Stimulated activated effector memory CD8-positive, alpha-beta T cell treated with anti-CD3 and anti-CD28 coated beads, Interleukin-12 subunit alpha, Interleukin-12 subunit beta, amount 100 ng/mL, for 72 hours (primary cell): ENCODE measurements at regions not wholly inside any gene's neighbourhood (a gene's known extent, or its start where the extent isn't known, plus 50 kb on each side); places are given as distances from the start of the nearest gene placed in this dataset.

Source experiments
- ATAC-seq: fragments of 150-1000 bp; cut with Tn5 transposase; 2 replicates; pipeline ENCODE4 v1.10.0; 2021
- DNase-seq, 2 donors: peaks; one replicate each; pipeline ENCODE4 v3.0.0; 2021 to 2022; ENCODE audit warnings: low spot score in 2 of 2
- H3K27ac Mint-ChIP-seq: one replicate; pipeline ENCODE4 v1.8.0; 2022; ENCODE audit warnings: mild to moderate bottlenecking, mixed read lengths
- H3K36me3 Mint-ChIP-seq: one replicate; pipeline ENCODE4 v1.8.0; 2022; ENCODE audit warnings: mild to moderate bottlenecking, mixed read lengths
- H3K4me1 Mint-ChIP-seq: one replicate; pipeline ENCODE4 v1.8.0; 2022; ENCODE audit warnings: mixed read lengths
- H3K4me3 Mint-ChIP-seq: one replicate; pipeline ENCODE4 v1.8.0; 2022; ENCODE audit warnings: mild to moderate bottlenecking, mixed read lengths
- H3K9me3 Mint-ChIP-seq: one replicate; pipeline ENCODE4 v1.8.0; 2022; ENCODE audit warnings: mixed read lengths

DNA sequence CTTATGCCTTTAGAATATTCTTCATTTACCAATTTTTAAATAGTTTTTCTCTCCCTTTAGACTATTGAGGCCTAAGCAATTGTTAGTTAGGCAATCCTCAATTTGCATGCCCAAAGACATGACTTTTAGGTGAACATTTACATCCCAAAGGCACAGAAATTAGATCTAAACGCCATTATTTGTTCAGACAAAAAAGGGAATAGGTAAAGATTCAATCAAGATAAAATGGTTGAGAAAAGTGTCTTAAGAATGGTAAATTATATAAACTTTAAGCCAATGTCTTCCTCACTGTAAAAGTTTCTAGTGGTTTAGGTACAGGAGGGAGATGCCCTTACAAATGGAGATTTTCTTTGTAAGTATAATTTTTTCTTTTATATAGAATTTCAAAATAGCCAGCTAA is 50.2 kb upstream of the MME start:
- Mint-ChIP-seq H3K9me3 (peaks cover 11% of the 10 kb centered on the region), H3K4me1 (no peaks in the 10 kb centered on the region), H3K27ac (no peak overlapping the region), H3K4me3 (no peak overlapping the region), H3K36me3 (no peaks in the 10 kb centered on the region)
- DNase-seq: no peak
- no peak for ATAC-seq

DNA sequence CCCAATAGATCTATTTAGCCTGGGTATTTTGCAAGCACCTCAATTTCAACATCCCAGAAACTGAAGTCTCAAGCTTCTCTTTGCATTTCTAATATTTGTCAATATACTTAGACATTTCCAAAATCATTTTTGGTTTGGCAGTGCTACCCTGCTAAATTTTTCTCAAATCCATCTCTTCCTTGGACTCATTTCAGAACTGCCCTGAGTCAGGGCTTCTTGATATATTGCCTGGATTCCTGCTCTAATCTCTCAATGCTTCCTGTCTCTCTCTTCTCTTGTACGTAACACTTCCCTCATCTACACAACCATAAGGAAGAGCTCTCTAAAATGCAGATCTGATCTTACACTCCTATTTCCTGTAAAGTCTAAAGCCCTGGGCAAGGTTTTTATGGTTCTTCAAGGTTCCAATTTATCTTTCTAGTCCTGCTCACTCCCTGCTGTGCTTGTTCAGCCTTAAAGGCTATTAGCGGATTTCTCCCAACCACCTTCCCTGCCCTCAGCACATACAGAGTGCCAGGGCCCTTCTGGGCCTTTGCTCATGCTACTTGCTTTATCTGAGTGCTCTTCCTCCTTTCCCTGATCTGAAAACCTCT is 53.0 kb upstream of the MME start:
- Mint-ChIP-seq H3K9me3 (peaks cover 8% of the 10 kb centered on the region), H3K4me1 (no peaks in the 10 kb centered on the region), H3K36me3 (no peaks in the 10 kb centered on the region), H3K27ac (no peak overlapping the region), H3K4me3 (no peak overlapping the region)
- DNase-seq (no peak), ATAC-seq (no peak)

DNA sequence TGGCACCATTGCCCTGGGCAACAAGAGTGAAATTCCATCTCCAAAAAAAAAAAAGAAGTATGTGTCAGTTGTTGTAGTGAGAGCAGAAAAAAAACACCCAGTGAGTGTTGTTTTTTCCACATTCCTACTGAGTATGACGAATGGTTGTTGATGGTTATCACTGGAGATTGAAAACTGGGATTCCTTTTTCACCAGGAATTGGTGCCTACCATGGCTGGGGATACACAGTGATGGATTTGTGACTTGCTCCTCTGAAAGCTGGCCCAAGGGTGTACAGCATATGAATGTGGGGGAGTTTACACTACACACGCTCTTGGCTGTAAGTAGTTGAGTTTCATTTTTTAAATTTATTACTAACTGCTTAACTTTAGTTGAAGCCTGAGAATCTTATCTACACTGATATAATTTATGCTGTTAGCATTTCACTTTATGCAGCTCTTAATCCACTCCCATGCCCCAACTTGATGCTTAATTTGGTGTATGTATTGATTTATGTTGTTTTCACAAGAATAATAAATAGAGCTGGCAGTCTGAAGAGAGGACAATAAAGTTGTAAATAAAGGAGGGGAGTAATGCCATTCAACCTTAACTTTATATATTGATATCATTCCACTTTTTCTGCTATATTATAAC is 56.0 kb upstream of the MME start:
- H3K27ac Mint-ChIP-seq: no peak overlapping the region
- no peak overlapping the region for H3K4me3 Mint-ChIP-seq
- H3K4me1 Mint-ChIP-seq: no peaks in the 10 kb centered on the region
- ATAC-seq (no peak), DNase-seq (no peak)
- no peaks in the 10 kb centered on the region for H3K36me3 Mint-ChIP-seq
- H3K9me3 Mint-ChIP-seq: peaks cover 11% of the 10 kb centered on the region

DNA sequence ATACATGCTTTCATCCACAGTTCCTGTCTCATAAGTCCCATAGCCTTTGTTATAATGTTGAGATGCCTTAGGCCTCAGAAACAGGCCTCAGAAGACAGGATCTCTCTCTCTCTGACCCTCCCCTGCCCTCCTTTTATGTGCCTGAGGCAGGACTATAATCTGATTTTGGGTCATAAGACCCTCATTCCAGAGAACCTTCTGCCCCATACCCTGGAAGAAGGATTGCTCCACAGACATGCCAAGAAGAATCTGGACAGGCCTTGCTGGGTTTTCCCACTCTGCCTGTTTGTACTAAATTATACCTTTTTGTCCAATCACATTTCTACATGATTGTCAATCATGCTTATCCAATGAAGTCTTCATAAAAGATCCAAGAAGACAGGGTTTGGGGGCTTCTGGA is 57.2 kb upstream of the MME start:
- H3K4me1 Mint-ChIP-seq: no peaks in the 10 kb centered on the region
- H3K36me3 Mint-ChIP-seq: no peaks in the 10 kb centered on the region
- no peak for ATAC-seq
- no peak for DNase-seq
- peaks cover 7% of the 10 kb centered on the region for H3K9me3 Mint-ChIP-seq
- H3K27ac Mint-ChIP-seq: no peak overlapping the region
- no peak overlapping the region for H3K4me3 Mint-ChIP-seq

DNA sequence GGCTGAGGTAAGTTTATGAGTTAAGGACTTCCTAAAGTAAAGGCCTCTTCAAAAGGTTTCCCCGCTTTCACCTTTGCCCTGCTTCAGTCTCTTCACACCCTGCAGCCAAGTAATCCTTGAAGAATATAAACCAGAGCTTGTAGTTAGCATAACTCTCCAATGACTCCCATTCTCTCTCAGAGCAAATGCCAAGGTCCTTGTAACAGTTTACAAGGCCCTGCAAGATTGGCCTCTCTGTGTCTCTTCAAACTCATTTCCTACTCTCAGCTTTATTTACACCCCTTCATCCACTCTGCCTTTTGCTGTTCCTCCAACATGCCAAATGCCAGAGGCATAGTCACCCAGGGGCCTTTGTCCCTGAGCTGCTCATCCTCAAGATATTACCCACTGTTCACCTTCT is 60.5 kb upstream of the MME start:
- Mint-ChIP-seq H3K27ac (no peak overlapping the region), H3K4me1 (no peaks in the 10 kb centered on the region), H3K9me3 (peaks cover 3% of the 10 kb centered on the region), H3K4me3 (no peak overlapping the region), H3K36me3 (no peaks in the 10 kb centered on the region)
- DNase-seq (no peak), ATAC-seq (no peak)

DNA sequence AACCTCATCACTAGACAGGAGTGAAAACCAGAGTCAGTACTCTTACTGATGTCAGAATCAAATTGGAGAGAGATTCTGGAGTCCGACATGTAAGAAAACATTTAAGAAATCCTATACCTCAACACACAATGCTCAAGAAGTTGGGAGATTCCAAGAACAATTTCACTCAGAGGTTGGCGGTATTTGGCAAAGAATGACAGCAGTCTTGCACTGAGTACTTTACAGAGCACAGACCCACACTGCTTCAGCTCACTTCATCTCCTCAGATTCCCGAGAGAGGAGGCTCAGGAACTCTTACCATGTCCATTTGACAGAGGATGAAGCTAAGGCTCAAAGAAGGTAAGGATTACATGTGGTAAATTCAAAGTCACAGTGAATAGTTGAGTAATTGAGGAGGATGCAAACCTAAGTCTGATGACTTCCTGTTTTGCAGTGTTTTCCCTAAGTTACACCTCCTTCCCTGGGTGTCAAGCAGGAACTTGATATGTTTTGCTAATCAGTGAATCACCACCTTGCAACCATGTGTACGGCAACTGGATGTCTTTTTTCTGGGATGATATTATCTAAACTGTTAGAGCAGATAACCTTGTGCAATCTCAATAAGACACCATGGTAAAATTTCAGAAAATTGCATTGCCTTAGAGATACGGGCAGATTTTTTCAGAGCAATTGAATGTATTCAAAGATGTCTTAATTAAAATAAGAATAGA is 61.3 kb upstream of the MME start:
- no peak for ATAC-seq
- Mint-ChIP-seq H3K36me3 (no peaks in the 10 kb centered on the region), H3K27ac (no peak overlapping the region), H3K4me3 (no peak overlapping the region), H3K9me3 (peaks cover 3% of the 10 kb centered on the region), H3K4me1 (no peaks in the 10 kb centered on the region)
- no peak for DNase-seq

DNA sequence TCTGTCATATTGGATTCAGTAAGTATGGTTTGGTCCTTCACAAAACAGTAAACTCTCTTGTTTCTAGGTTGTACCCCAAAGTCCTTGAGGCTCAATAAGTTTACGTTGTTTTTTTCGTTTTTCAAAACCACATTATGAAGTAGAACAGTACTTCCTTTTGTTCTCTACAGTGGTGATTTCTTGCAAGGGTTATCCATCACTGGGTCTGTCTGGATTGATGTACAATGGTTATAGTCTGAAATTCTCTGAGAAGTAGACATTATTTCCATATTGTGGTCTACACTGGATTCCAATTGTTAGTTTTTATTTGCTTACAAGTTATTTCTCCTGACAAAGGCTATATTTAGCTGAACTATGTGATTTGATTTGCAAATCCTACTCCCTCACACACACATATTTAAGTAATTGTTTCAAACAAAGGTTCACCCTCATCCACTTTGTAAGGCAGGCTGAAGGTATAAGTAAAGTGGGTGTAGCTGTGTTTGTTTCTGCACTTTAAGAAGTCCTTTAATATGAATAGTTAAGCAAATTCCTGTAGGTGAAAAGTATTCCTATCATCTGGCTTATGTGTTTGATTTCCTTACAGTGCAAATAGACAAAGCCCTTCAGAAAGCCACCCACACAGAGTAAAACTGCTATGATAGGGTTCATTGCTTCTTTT is 64.2 kb upstream of the MME start:
- H3K9me3 Mint-ChIP-seq: peaks cover 12% of the 10 kb centered on the region
- no peak overlapping the region for H3K27ac Mint-ChIP-seq
- no peak for DNase-seq
- H3K4me1 Mint-ChIP-seq: no peaks in the 10 kb centered on the region
- ATAC-seq: no peak
- H3K4me3 Mint-ChIP-seq: no peak overlapping the region
- no peaks in the 10 kb centered on the region for H3K36me3 Mint-ChIP-seq

DNA sequence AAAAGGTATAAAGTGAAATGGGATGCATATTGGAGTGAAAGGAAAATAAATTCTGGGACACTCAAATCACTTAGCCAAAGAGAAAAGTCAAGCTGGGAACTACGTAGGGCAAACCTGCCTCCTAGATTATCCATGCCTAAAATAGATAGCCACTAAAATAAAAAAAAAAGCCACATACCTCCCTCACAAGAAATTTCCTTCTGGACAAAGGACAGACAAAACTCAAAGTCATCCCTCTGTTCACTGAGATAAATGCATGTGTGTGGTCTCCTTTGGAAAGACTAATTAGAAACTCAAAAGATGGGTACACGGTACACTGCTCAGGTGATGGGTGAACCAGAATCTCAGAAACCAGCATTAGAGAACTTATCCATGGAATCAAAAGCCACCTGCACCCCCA is 65.2 kb upstream of the MME start:
- no peaks in the 10 kb centered on the region for H3K36me3 Mint-ChIP-seq
- H3K27ac Mint-ChIP-seq: no peak overlapping the region
- peaks cover 9% of the 10 kb centered on the region for H3K9me3 Mint-ChIP-seq
- H3K4me1 Mint-ChIP-seq: no peaks in the 10 kb centered on the region
- DNase-seq (no peak), ATAC-seq (no peak)
- no peak overlapping the region for H3K4me3 Mint-ChIP-seq

DNA sequence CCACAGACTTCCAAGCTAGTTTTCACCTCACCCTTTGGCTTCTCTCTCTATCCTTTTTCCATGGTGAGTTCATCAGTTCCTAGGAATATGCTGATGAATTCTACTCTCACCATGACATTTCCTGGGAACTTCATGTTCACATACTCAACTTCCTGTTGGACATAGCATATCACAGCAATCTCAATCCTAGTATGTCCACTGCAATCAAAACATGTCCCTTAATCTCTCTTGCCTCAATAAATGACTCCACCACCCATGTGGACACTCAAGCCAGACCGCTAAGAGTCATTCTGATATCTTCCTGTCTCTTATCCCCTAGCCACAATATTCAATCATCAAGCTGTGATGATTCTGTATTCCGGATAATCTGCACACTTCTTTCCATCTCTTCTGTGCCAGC is 66.7 kb upstream of the MME start:
- H3K9me3 Mint-ChIP-seq: peaks cover 9% of the 10 kb centered on the region
- DNase-seq: no peak
- H3K4me3 Mint-ChIP-seq: no peak overlapping the region
- ATAC-seq: no peak
- no peaks in the 10 kb centered on the region for H3K36me3 Mint-ChIP-seq
- no peak overlapping the region for H3K27ac Mint-ChIP-seq
- H3K4me1 Mint-ChIP-seq: no peaks in the 10 kb centered on the region

DNA sequence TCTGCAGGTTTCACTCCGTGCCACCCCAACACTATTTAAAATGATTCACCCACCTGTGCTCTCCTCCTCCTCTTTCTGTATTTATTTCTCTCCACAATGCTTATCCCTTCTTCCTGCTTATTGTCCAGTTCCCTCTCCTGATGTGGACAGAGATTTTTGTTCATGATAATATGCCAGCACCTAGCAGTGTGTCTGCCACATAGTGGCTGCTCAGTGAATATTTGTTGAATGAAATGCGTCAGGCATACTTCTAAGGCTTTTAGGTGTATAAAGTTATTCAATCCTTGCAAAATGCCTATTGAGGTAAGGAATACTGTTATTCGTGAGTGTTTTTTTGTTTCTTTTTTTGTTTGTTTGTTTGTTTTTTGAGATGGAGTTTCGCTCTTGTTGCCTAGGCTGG is 67.5 kb upstream of the MME start:
- Mint-ChIP-seq H3K9me3 (peaks cover 9% of the 10 kb centered on the region), H3K4me1 (no peaks in the 10 kb centered on the region), H3K4me3 (no peak overlapping the region), H3K27ac (no peak overlapping the region), H3K36me3 (no peaks in the 10 kb centered on the region)
- ATAC-seq: no peak
- no peak for DNase-seq

DNA sequence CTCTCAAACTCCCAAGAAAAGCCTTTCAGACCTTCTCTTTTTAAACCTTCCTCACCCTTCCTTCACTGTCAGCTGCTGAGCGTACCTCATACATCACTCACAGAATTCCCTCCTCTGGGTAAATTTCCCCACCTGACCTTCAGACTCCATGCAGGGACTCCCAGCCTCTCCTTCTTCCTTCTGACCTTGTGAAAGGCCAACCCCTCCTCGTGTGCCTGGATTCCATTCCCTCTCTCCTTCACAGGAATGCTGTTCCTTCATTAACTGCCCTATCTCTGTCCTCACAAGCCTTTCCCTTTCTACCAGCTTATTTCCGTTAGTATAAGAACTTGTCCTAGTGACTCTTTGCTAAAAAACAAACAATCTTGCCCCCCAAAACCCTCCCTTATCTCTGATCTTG is 69.7 kb upstream of the MME start:
- H3K27ac Mint-ChIP-seq: no peak overlapping the region
- peaks cover 9% of the 10 kb centered on the region for H3K9me3 Mint-ChIP-seq
- H3K4me3 Mint-ChIP-seq: no peak overlapping the region
- H3K36me3 Mint-ChIP-seq: no peaks in the 10 kb centered on the region
- DNase-seq (no peak), ATAC-seq (no peak)
- no peaks in the 10 kb centered on the region for H3K4me1 Mint-ChIP-seq

DNA sequence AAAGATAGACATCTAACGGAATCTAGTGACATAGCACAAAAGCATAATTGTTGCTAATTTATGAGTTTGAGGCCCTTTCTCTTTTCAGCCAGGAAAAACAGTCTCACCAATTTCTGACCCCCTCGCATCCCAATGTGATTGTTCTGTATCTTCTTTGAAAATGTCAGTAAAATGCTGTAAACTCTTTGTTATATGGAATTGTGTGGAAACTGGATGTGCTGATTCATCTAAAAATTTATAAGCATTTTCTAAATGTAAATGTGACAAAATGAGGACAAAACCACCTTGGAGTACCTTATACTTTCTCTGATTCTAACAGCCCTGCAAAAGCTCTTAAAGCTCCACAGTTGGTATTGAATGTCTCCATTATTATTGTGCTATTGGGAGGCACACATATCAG is 70.9 kb upstream of the MME start:
- Mint-ChIP-seq H3K4me1 (no peaks in the 10 kb centered on the region), H3K9me3 (peaks cover 11% of the 10 kb centered on the region), H3K36me3 (no peaks in the 10 kb centered on the region), H3K27ac (no peak overlapping the region), H3K4me3 (no peak overlapping the region)
- DNase-seq (no peak), ATAC-seq (no peak)

DNA sequence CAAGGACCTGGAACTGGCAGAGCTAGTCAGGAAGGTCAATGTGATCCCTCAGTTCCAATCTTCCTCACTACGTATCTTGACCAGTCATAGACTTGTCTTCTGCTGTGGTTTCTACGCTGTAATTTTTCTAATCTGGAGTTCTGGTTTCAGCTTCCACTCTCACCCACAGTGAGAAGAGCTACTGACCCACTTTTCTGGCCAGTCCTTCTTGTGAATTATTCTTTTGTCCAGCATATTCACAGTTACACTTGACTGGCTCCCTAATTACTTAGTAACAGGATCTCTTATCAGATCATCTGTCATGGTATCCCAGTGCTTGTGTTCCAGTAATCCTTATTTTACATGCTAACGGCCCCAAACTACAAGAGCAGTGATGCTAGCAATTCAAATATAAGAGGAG is 72.4 kb upstream of the MME start:
- Mint-ChIP-seq H3K9me3 (peaks cover 5% of the 10 kb centered on the region), H3K36me3 (no peaks in the 10 kb centered on the region), H3K27ac (no peak overlapping the region), H3K4me3 (no peak overlapping the region), H3K4me1 (no peaks in the 10 kb centered on the region)
- ATAC-seq (no peak), DNase-seq (no peak)

DNA sequence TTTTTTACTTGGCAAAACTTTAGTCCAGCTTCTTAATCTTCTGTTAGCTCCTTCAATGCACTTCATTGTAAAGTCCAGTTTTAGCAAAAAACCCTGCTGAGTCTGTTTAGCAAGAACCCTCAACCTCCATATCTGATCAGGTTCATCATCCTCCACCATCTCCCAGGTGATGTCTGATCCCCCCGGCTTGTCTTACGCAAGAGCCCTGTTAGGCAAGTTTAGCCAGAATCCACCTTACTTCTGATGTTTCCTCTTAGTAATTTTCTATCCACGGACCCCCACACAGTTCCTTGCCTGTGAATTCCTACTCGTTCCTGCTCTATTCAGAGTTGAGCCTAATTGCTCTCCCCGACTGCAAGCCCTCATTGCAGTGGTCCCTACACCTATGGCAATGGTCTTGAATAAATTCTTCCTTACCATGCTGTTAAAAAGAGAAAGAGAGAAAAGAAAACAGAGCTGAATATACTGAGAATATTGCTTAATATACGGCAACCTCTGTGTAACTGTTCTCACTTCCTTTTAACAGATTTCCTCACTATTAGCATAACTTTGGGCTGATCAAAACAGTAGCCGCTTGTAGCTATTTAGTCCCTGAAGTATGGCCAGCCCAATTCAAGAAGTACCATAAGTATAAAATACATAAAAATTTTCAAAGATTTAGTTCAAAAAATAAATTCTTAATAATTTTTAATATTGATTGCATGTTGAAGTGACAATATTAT is 78.7 kb upstream of the MME start:
- peaks cover 2% of the 10 kb centered on the region for H3K9me3 Mint-ChIP-seq
- no peak for DNase-seq
- H3K27ac Mint-ChIP-seq: no peak overlapping the region
- H3K36me3 Mint-ChIP-seq: no peaks in the 10 kb centered on the region
- no peak overlapping the region for H3K4me3 Mint-ChIP-seq
- ATAC-seq: no peak
- H3K4me1 Mint-ChIP-seq: no peaks in the 10 kb centered on the region

DNA sequence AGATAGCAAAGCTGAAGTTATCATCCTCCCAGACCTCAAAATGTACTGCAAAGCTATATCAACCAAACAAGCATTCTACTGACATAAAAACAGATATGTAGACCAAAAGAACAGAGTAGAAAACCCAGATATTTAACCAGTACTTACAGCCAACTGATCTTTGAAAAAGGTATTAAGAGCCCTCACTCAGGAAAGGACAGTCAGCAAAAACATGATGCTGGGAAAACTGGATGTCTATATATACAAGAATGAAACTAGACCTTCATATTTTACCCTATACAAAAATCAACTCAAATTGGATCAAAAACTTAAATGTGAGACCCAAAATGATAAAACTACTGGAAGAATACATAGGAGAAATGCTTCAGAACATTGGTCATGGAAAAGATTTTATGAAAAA is 87.5 kb upstream of the MME start:
- H3K9me3 Mint-ChIP-seq: peaks cover 8% of the 10 kb centered on the region
- no peak for ATAC-seq
- no peak overlapping the region for H3K4me3 Mint-ChIP-seq
- H3K36me3 Mint-ChIP-seq: no peaks in the 10 kb centered on the region
- H3K4me1 Mint-ChIP-seq: no peaks in the 10 kb centered on the region
- no peak for DNase-seq
- no peak overlapping the region for H3K27ac Mint-ChIP-seq
